Keratinocyte (primary cell): ENCODE measurements at regions not wholly inside any gene's neighbourhood (a gene's known extent, or its start where the extent isn't known, plus 50 kb on each side); places are given as distances from the start of the nearest gene placed in this dataset.

Experiments
- DNase-seq: peaks from one replicate; pipeline ENCODE4 v3.0.0-alpha.2; 2011; ENCODE audit warnings: low read depth, missing footprints, low spot score
- FAIRE-seq: peaks from 2 replicates; lab custom pipeline; 2011; peaks lifted over from hg19 to GRCh38; lab: Jason Lieb, UNC
- H2AFZ ChIP-seq: 2 replicates; pipeline ENCODE4 v1.6.0; 2012; ENCODE audit warnings: low read length, control low read depth, inconsistent platforms; ENCODE audit not compliant: control insufficient read depth
- H3K27ac ChIP-seq: 2 replicates; pipeline ENCODE4 v1.5.1; 2011; ENCODE audit warnings: low read length; ENCODE audit not compliant: control insufficient read depth, insufficient read depth
- H3K27me3 ChIP-seq: 3 replicates; pipeline ENCODE4 v1.6.0; 2011; ENCODE audit warnings: low read length; ENCODE audit not compliant: control insufficient read depth, insufficient read depth; ENCODE audit errors: extremely low read depth
- H3K36me3 ChIP-seq, 2 experiments: 2 replicates in 1 of 2; 3 replicates in 1 of 2; pipeline ENCODE4 v1.5.1; 2011; ENCODE audit warnings: low read length in 2 of 2, mild to moderate bottlenecking in 1 of 2; ENCODE audit not compliant: control insufficient read depth in 2 of 2, insufficient read depth in 2 of 2; ENCODE audit errors: extremely low read depth in 1 of 2
- H3K4me1 ChIP-seq: 3 replicates; pipeline ENCODE4 v1.5.1; 2011; ENCODE audit warnings: low read length; ENCODE audit not compliant: control insufficient read depth, insufficient read depth; ENCODE audit errors: extremely low read depth
- H3K4me2 ChIP-seq: 3 replicates; pipeline ENCODE4 v1.6.0; 2011; ENCODE audit warnings: low read depth, low read length; ENCODE audit not compliant: control insufficient read depth, insufficient read depth; ENCODE audit errors: extremely low read depth
- H3K4me3 ChIP-seq, 3 experiments: fragments of 200-600 bp in 1 of 3; sonication (generic) in 1 of 3; 2 replicates in 2 of 3; 3 replicates in 1 of 3; pipeline ENCODE4 v1.5.1; 2011 to 2016; ENCODE audit warnings: low read length in 3 of 3, mild to moderate bottlenecking in 3 of 3, control low read depth in 2 of 3, inconsistent platforms in 1 of 3, low read depth in 1 of 3, mixed read lengths in 1 of 3, mixed run types in 1 of 3, moderate library complexity in 1 of 3; ENCODE audit not compliant: control insufficient read depth in 2 of 3, insufficient read depth in 2 of 3; ENCODE audit errors: extremely low read depth in 1 of 3
- H3K79me2 ChIP-seq: 2 replicates; pipeline ENCODE4 v1.6.0; 2012; ENCODE audit warnings: low read length; ENCODE audit not compliant: control insufficient read depth, insufficient read depth
- H3K9ac ChIP-seq: 3 replicates; pipeline ENCODE4 v1.6.0; 2011; ENCODE audit warnings: low read length; ENCODE audit not compliant: control insufficient read depth, insufficient read depth; ENCODE audit errors: extremely low read depth
- H3K9me1 ChIP-seq: 3 replicates; pipeline ENCODE4 v1.6.0; 2011; ENCODE audit warnings: low read length; ENCODE audit not compliant: control insufficient read depth, insufficient read depth; ENCODE audit errors: extremely low read depth
- H3K9me3 ChIP-seq: 2 replicates; pipeline ENCODE4 v1.5.1; 2012; ENCODE audit warnings: low read depth, low read length; ENCODE audit not compliant: control insufficient read depth
- H4K20me1 ChIP-seq: 3 replicates; pipeline ENCODE4 v1.6.0; 2011; ENCODE audit warnings: low read length; ENCODE audit not compliant: control insufficient read depth, insufficient read depth; ENCODE audit errors: extremely low read depth
- EZH2 ChIP-seq: IDR thresholded peaks from one replicate; pipeline ENCODE4 v1.6.1; 2012; ENCODE audit warnings: inconsistent platforms, mild to moderate bottlenecking, low read length, moderate library complexity
- dilution Hi-C: fragments of 300-500 bp; cut with MboI; formaldehyde crosslinking; loops from one replicate; pipeline ENCODE4 v1.7.0; 2020; ENCODE audit warnings: low sequenced_read_pairs; ENCODE audit not compliant: extremely low pct_ligation_motif_present
- TF ChIP-seq, protein P1 (sequence below), 3 experiments: IDR thresholded peaks in 1 of 3; conservative IDR thresholded peaks in 1 of 3; optimal IDR thresholded peaks in 1 of 3; 2 replicates in 2 of 3; 3 replicates in 1 of 3; pipeline versions ENCODE3 to v1.5.1; 2011; ENCODE audit warnings: low read length in 3 of 3, mild to moderate bottlenecking in 3 of 3, moderate library complexity in 2 of 3, control low read depth in 1 of 3, inconsistent platforms in 1 of 3; ENCODE audit not compliant: insufficient read depth in 2 of 3; ENCODE audit errors: extremely low read depth in 1 of 3

- TF ChIP-seq EZH2: no peak
- TF ChIP-seq, protein P1, sequence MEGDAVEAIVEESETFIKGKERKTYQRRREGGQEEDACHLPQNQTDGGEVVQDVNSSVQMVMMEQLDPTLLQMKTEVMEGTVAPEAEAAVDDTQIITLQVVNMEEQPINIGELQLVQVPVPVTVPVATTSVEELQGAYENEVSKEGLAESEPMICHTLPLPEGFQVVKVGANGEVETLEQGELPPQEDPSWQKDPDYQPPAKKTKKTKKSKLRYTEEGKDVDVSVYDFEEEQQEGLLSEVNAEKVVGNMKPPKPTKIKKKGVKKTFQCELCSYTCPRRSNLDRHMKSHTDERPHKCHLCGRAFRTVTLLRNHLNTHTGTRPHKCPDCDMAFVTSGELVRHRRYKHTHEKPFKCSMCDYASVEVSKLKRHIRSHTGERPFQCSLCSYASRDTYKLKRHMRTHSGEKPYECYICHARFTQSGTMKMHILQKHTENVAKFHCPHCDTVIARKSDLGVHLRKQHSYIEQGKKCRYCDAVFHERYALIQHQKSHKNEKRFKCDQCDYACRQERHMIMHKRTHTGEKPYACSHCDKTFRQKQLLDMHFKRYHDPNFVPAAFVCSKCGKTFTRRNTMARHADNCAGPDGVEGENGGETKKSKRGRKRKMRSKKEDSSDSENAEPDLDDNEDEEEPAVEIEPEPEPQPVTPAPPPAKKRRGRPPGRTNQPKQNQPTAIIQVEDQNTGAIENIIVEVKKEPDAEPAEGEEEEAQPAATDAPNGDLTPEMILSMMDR (optimal IDR thresholded peaks at IDR 0.05 in 1 of 3, IDR thresholded peaks at IDR 0.05 in 1 of 3, conservative IDR thresholded peaks at IDR 0.05 in 1 of 3; ENCODE audit: extremely low read depth in 1 of 3, insufficient read depth in 2 of 3, low read length in 3 of 3): no peak
- dilution Hi-C loops: no loop called here
These were observed 347.7 kb downstream of the NPIPA8 start for GRCh38 chr16:17988839-17989238.

GRCh38 chr16:17986991-17987390, 349.5 kb downstream of the NPIPA8 start:
- H3K36me3 ChIP-seq: no peaks in the 10 kb centered on the region
- no peak overlapping the region for H2AFZ ChIP-seq
- dilution Hi-C loops: no loop called here
- no peaks in the 10 kb centered on the region for H3K4me1 ChIP-seq
- DNase-seq: no peak
- H3K27me3 ChIP-seq: no peaks in the 10 kb centered on the region
- H3K9me1 ChIP-seq: no peaks in the 10 kb centered on the region
- no peak overlapping the region for H3K4me2 ChIP-seq
- H3K79me2 ChIP-seq: no peaks in the 10 kb centered on the region
- H3K27ac ChIP-seq: no peak overlapping the region
- TF ChIP-seq, protein P1 (optimal IDR thresholded peaks at IDR 0.05 in 1 of 3, IDR thresholded peaks at IDR 0.05 in 1 of 3, conservative IDR thresholded peaks at IDR 0.05 in 1 of 3; ENCODE audit: extremely low read depth in 1 of 3, insufficient read depth in 2 of 3, low read length in 3 of 3): no peak
- no peak for TF ChIP-seq EZH2
- no peak overlapping the region for H3K4me3 ChIP-seq
- no peaks in the 10 kb centered on the region for H3K9me3 ChIP-seq
- H4K20me1 ChIP-seq: no peaks in the 10 kb centered on the region
- no peak for FAIRE-seq
- no peak overlapping the region for H3K9ac ChIP-seq

More at GRCh38 chr16:17988839-17989238, 347.7 kb downstream of the NPIPA8 start:
- H3K9me3 ChIP-seq: no peaks in the 10 kb centered on the region
- FAIRE-seq (no peak), DNase-seq (no peak)
- H3K36me3 ChIP-seq: no peaks in the 10 kb centered on the region
- H3K27me3 ChIP-seq: no peaks in the 10 kb centered on the region
- H3K4me2 ChIP-seq: no peak overlapping the region
- no peaks in the 10 kb centered on the region for H3K79me2 ChIP-seq
- no peak overlapping the region for H3K4me3 ChIP-seq
- no peak overlapping the region for H3K9ac ChIP-seq
- no peaks in the 10 kb centered on the region for H3K9me1 ChIP-seq
- no peaks in the 10 kb centered on the region for H3K4me1 ChIP-seq
- H4K20me1 ChIP-seq: no peaks in the 10 kb centered on the region
- no peak overlapping the region for H2AFZ ChIP-seq
- H3K27ac ChIP-seq: no peak overlapping the region
